HEK293T (cell line): ENCODE measurements at regions not wholly inside any gene's neighbourhood (a gene's known extent, or its start where the extent isn't known, plus 50 kb on each side); places are given as distances from the start of the nearest gene placed in this dataset.

Source experiments
- FOXA1 ChIP-seq: fragments of 450-650 bp; IDR thresholded peaks from 2 replicates; pipeline ENCODE4 v1.6.1; 2016; ENCODE audit warnings: mild to moderate bottlenecking
- FOXM1 ChIP-seq: fragments of 450-650 bp; IDR thresholded peaks from 2 replicates; pipeline ENCODE4 v1.6.1; 2017; ENCODE audit warnings: mild to moderate bottlenecking, borderline replicate concordance
- HDGF ChIP-seq: fragments of 450-650 bp; IDR thresholded peaks from 2 replicates; pipeline ENCODE4 v1.6.1; 2017; ENCODE audit warnings: antibody characterized with exemption, borderline replicate concordance
- L3MBTL2 ChIP-seq: fragments of 450-650 bp; conservative IDR thresholded peaks from 2 replicates; pipeline ENCODE4 v1.6.1; 2016; ENCODE audit warnings: mild to moderate bottlenecking
- SP1 ChIP-seq: fragments of 450-650 bp; IDR thresholded peaks from 2 replicates; pipeline ENCODE4 v1.6.1; 2017

- TF ChIP-seq HDGF (no peak), L3MBTL2 (no peak), SP1 (no peak), FOXM1 (no peak), FOXA1 (no peak)
Measured at GRCh38 chr1:80656014-80656636, 1144.6 kb upstream of the ADGRL2 start.
